RWPE2 (cell line): ENCODE measurements at regions not wholly inside any gene's neighbourhood (a gene's known extent, or its start where the extent isn't known, plus 50 kb on each side); places are given as distances from the start of the nearest gene placed in this dataset.

Source experiments
- ATAC-seq: fragments of 200-7000 bp; cut with Tn5 transposase; 3 replicates; pipeline ENCODE4 v1.9.1; 2021; ENCODE audit warnings: low read depth
- DNase-seq: peaks from one replicate; pipeline ENCODE4 v3.0.0-alpha.2; 2020; ENCODE audit warnings: low spot score
- H3K27ac ChIP-seq: fragments of 450-650 bp; 2 replicates; pipeline ENCODE4 v1.5.1; 2017; ENCODE audit warnings: mild to moderate bottlenecking; ENCODE audit not compliant: poor library complexity, severe bottlenecking
- H3K27me3 ChIP-seq: fragments of 250-450 bp; sonication (Bioruptor Pico); 2 replicates; pipeline ENCODE4 v1.5.1; 2021; ENCODE audit warnings: mild to moderate bottlenecking, moderate library complexity; ENCODE audit not compliant: insufficient read depth, poor library complexity, severe bottlenecking
- H3K36me3 ChIP-seq: fragments of 250-450 bp; sonication (Bioruptor Pico); 2 replicates; pipeline ENCODE4 v1.5.1; 2020; ENCODE audit warnings: low read depth, mild to moderate bottlenecking, moderate library complexity
- H3K4me1 ChIP-seq: fragments of 250-450 bp; sonication (Bioruptor Pico); 2 replicates; pipeline ENCODE4 v1.5.1; 2021; ENCODE audit warnings: mild to moderate bottlenecking, moderate library complexity; ENCODE audit not compliant: insufficient read depth, poor library complexity, severe bottlenecking
- H3K4me3 ChIP-seq: fragments of 250-450 bp; sonication (Bioruptor Pico); 2 replicates; pipeline ENCODE4 v1.5.1; 2021; ENCODE audit warnings: mild to moderate bottlenecking, moderate library complexity; ENCODE audit not compliant: severe bottlenecking
- H3K9me3 ChIP-seq: fragments of 250-450 bp; sonication (Bioruptor Pico); 2 replicates; pipeline ENCODE4 v1.5.1; 2021; ENCODE audit warnings: mild to moderate bottlenecking, moderate library complexity; ENCODE audit not compliant: severe bottlenecking
- TF ChIP-seq, protein P1 (sequence below): fragments of 450-650 bp; IDR thresholded peaks from one replicate; pipeline ENCODE4 v1.5.1; 2017; ENCODE audit warnings: mild to moderate bottlenecking, moderate library complexity; ENCODE audit not compliant: poor library complexity, severe bottlenecking

DNA sequence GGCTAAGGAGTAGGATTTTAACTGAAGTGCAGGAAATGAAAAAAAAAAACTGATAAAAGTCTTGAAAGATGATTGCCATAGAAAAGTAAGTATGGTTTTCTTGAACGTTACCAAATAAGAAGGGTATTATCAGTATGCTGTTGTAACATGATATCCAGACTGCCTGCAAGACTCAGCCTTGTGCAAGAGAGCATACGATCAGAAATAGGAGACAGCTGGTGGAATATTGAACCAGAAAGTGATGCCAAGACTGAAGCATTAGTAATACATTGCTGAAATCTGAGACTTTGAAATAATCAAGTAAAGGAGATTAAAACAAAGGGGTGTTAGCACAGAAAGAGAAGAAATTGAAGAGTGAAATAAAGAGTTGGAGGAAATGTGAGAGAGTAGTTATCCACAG lies 452.7 kb upstream of the CNTN5 start:
- no peak for DNase-seq

DNA sequence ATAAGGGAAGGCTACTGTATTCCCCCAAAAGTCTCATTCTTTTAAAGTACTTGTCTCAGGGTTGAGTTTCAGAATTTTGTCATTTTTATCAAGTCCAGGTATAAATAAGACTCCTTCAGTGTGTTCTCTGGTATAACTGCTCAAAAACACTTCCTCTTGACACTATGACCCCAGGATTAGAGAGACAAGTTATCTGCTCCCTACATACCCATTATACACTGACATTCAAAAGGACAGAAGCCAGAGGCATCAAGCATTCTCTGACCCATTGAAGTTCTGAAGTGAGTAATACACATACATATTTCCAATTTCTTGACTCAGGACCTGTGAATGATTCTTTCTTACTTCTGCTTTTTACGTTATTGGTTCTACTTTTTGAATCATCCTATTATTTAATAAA lies 447.8 kb upstream of the CNTN5 start:
- H3K36me3 ChIP-seq: no peaks in the 10 kb centered on the region
- DNase-seq (no peak), ATAC-seq (no peak)
- no peaks in the 10 kb centered on the region for H3K4me1 ChIP-seq
- H3K27ac ChIP-seq: no peak overlapping the region
- TF ChIP-seq, protein P1, sequence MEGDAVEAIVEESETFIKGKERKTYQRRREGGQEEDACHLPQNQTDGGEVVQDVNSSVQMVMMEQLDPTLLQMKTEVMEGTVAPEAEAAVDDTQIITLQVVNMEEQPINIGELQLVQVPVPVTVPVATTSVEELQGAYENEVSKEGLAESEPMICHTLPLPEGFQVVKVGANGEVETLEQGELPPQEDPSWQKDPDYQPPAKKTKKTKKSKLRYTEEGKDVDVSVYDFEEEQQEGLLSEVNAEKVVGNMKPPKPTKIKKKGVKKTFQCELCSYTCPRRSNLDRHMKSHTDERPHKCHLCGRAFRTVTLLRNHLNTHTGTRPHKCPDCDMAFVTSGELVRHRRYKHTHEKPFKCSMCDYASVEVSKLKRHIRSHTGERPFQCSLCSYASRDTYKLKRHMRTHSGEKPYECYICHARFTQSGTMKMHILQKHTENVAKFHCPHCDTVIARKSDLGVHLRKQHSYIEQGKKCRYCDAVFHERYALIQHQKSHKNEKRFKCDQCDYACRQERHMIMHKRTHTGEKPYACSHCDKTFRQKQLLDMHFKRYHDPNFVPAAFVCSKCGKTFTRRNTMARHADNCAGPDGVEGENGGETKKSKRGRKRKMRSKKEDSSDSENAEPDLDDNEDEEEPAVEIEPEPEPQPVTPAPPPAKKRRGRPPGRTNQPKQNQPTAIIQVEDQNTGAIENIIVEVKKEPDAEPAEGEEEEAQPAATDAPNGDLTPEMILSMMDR: no peak
- no peaks in the 10 kb centered on the region for H3K9me3 ChIP-seq
- no peak overlapping the region for H3K4me3 ChIP-seq
- no peaks in the 10 kb centered on the region for H3K27me3 ChIP-seq

More for the DNA sequence above, 452.7 kb upstream of the CNTN5 start:
- ATAC-seq: peak; percentile 76
- Histone ChIP-seq H3K27me3 (no peaks in the 10 kb centered on the region), H3K27ac (no peak overlapping the region), H3K36me3 (no peaks in the 10 kb centered on the region), H3K4me3 (no peak overlapping the region), H3K9me3 (no peaks in the 10 kb centered on the region), H3K4me1 (no peaks in the 10 kb centered on the region)
- TF ChIP-seq, protein P1: no peak

DNA sequence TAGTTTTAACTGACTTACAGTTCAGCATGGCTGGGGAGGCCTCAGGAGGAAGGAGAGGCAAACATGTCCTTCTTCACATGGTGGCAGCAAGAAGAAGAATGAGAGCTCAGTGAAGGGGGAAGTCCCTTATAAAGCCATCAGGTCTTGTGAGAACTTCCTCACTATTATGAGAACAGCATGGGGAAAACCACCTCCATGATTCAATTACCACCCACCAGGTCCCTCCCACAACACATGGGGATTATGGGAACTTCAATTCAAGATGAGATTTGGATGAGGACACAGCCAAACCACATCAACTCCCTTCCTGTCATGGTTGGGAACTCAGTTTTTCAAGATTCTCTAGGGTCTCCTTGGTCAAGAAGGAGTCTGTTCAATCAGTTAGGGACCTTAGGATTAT lies 432.9 kb upstream of the CNTN5 start:
- no peak overlapping the region for H3K27ac ChIP-seq
- DNase-seq (no peak), ATAC-seq (no peak)
- no peaks in the 10 kb centered on the region for H3K36me3 ChIP-seq
- no peaks in the 10 kb centered on the region for H3K4me1 ChIP-seq
- TF ChIP-seq, protein P1: no peak
- H3K4me3 ChIP-seq: no peak overlapping the region
- no peaks in the 10 kb centered on the region for H3K9me3 ChIP-seq
- no peaks in the 10 kb centered on the region for H3K27me3 ChIP-seq

DNA sequence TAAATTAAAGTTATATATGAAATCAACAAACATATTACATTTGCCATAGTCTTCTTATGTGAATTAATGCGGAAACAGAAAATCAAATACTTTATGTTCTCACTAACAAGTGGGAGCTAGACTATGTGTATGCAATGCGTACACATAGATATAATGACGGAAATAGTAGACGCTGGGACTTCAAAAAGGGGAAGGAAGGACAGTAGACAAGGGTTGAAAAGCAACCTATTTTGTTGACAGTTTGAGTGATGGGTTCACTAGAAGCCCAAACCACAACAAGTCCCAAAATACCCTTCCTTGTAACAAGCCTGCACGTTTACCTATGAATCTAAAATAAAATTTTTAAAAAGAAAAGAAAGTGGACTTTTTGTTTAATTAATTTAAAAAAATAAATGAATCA lies 430.8 kb upstream of the CNTN5 start:
- no peak for DNase-seq
- TF ChIP-seq, protein P1: no peak
- no peak overlapping the region for H3K27ac ChIP-seq
- H3K27me3 ChIP-seq: no peaks in the 10 kb centered on the region
- H3K9me3 ChIP-seq: no peaks in the 10 kb centered on the region
- ATAC-seq: no peak
- no peaks in the 10 kb centered on the region for H3K4me1 ChIP-seq
- H3K36me3 ChIP-seq: no peaks in the 10 kb centered on the region
- no peak overlapping the region for H3K4me3 ChIP-seq

DNA sequence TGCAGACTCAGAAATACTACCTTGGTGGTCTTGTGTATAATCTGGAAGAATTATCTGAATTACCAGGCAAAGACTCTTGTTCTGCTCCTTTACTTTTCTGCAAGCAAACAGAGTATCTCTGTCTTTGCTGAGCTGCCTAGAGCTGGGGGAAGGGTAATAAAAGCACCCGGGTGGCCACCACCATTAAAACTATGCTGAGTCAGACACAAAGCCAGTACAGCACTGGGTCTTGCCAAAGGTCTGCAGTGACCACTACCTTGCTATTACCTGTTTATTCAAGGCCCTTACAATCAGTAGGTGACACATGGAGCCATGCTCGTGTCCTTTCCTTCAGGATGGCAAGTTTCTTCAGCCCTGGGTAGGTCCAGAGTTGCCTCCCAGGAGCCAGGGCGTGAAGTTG lies 420.6 kb upstream of the CNTN5 start:
- DNase-seq: no peak
- Histone ChIP-seq H3K9me3 (no peaks in the 10 kb centered on the region), H3K36me3 (no peaks in the 10 kb centered on the region), H3K4me3 (no peak overlapping the region), H3K27me3 (no peaks in the 10 kb centered on the region), H3K27ac (no peak overlapping the region), H3K4me1 (no peaks in the 10 kb centered on the region)
- TF ChIP-seq, protein P1: no peak
- no peak for ATAC-seq
